ENCODE measurements at regions not wholly inside any gene's neighbourhood (a gene's known extent, or its start where the extent isn't known, plus 50 kb on each side); places are given as distances from the start of the nearest gene placed in this dataset.

- TF ChIP-seq CTCF (IDR thresholded peaks at IDR 0.05) (no peak), POLR2A (IDR thresholded peaks at IDR 0.05) (no peak)
Observed at GRCh38 chr7:119890631-119891030, 382.3 kb upstream of the KCND2 start.

Data from vagina (tissue), 2 donors.